Bone marrow (tissue), 2 donors: ENCODE measurements at regions not wholly inside any gene's neighbourhood (a gene's known extent, or its start where the extent isn't known, plus 50 kb on each side); places are given as distances from the start of the nearest gene placed in this dataset.

Experiments used
- DNase-seq, 2 donors: peaks; one replicate each; lab custom pipeline; 2025; lab: John Stamatoyannopoulos, UW

DNA sequence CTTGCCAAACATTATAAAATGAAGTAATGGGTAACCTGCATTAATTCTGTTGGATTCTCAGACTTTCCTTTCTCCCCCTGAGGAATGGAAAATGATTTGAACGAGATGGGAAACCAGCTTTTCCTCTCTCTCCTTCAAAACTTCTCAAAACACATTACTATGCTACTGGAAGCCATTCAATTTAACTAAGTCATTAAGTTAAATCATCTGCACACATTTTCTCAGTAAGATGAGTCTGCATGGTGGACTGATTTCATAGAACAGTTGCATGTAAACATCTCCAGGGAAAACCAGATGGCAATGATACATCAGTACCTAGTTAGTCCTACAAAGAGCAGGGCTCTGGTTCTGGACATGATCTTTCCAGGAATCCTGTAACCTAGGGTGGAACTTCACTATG is 59.9 kb downstream of the BMP4 start:
- no peak for DNase-seq

DNA sequence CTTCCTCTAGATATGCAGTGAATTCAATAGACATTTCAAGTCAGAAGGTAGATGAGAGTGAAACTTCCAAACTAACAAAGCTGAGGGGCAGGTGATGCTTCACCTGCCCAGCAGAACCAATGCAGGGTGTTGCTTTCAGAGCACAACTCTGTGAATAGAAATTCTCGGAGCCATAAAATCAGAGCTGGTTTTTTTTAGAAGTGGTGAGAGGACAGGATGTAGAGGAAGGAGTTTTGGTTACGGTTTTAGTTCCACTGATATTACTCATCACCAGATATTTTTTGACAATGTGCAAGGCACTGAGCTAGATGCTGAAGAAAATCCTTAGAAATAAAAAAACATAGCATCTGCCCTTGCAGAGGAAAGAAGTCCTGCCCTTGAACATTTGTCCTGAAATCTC is 62.2 kb downstream of the BMP4 start:
- DNase-seq, result no peak

DNA sequence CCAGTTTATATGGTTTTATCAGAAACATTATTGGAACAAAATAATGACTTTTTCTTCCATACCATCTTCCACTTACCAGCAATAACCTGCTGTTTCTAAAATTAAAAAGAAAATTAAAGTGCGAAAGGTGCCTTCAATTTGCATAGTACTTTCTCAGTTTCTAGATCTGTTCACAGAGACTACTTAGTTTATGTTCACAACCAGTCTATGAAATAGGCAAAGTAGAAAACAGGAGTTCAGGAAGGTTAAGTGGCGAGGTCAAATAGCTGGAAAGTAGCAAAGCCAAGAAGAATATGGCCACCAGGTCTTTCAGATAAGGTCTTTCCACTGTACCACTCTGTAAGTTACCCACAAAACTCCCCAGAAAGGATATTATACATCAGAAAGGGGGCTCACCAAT is 63.3 kb downstream of the BMP4 start:
- no peak for DNase-seq

DNA sequence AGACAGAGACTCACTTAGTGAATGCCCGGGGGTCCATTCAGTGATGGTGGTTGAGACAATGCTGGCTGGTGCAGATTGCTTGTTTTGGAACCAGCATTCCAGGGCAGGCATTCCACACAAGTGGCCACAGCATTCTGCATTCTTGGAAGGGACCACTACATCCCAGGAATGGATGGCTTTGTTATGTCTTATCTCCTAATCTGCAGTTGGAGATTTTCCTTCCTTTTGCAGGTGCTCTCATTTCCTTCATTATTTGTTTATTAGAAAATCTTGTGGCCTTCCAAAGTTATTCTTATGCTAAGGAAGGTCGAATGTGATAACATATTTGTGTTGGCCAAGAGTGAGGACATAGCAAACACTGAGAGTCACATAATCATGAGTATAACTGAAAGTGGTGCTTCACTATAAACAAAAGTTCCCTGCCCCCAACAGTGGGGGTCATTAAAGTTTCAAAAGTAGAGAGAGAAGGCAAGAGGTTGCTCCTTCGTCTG is 66.0 kb downstream of the BMP4 start:
- no peak for DNase-seq

DNA sequence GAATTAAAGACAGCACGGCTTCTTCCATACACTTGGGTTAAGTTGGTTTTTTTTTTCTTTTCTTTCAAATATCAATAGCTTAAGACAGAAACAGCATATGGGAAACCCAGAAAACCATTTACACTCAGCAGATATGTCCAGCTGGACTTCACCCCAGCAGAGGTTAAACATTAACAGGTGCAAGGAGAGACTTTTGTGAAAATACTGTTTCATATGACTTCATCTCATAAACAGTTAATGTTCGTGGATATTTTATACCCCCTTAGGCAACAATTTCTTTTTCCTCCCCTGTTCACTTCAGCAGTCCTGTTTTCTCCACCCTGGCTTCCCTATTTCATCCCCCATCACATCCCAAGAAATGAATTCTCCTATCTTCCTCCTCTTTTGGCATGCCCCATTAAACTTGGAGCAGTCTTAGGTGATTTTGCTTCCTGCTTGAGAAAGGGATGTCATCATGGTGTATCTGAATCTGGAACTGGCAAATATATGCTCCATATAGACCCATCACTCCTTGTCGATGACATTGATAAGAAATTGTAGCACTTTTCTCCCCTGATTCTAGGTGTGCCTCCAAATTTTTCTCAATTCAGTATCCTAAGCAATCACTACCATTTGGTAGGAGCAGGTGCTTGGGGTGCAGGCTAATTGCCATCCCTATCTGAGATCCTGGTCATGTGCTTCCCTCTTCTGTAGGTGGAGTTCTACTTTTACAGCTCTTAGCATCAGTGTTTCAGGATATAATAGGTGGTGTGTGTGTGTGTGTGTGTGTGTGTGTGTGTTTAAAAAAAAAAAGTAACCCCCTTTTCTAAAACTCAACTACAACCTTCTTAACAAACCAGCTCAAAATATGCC is 67.9 kb downstream of the BMP4 start:
- DNase-seq, result no peak

DNA sequence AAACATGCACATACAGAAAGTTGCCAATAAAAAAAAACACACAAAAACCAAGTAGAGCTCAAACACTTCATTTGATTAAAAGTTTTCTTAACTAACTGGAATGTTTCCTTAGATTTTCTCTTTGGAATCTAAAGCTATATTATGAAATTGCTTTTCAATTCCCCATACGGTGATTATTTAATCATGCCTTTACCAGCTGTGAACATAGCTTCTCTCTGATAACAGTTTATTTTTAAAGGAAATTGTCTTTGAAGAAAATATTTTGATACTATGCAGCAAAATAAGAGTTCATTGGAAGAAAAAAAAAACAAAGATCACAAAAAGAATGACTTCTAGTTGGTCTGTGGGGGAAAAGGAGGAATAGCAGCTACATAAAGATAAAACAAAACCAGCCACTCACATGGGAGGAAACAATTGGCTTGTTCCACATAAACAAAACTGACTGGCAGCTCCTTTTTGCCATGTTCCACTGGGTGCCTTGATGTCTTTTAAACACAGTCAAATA is 71.4 kb downstream of the BMP4 start:
- no peak for DNase-seq

- DNase-seq, result no peak
Measured at GRCh38 chr14:53884601-53885000, 72.0 kb downstream of the BMP4 start.

DNA sequence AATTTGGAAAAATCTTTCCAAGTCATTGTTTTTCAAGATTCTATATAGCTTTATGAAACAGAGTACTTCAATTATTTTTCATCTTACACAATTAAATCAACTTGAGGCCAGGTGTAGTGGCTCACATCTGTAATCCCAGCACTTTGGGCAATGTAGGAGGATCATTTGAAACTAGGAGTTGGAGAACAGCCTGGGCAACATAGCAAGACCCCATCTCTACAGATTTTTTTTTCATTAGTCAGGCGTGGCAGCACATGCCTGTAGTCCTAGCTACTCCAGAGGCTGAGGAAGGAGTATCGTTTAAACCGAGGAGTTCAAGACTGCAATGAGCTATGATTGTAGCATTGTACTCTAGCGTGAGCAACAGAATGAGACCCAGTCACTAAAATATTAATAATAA is 72.9 kb downstream of the BMP4 start:
- DNase-seq, result no peak

GRCh38 chr14:53882684-53883083 is 73.9 kb downstream of the BMP4 start:
- DNase-seq, result no peak

- DNase-seq, result no peak
Measured at GRCh38 chr14:53881921-53882320, 74.7 kb downstream of the BMP4 start.

DNA sequence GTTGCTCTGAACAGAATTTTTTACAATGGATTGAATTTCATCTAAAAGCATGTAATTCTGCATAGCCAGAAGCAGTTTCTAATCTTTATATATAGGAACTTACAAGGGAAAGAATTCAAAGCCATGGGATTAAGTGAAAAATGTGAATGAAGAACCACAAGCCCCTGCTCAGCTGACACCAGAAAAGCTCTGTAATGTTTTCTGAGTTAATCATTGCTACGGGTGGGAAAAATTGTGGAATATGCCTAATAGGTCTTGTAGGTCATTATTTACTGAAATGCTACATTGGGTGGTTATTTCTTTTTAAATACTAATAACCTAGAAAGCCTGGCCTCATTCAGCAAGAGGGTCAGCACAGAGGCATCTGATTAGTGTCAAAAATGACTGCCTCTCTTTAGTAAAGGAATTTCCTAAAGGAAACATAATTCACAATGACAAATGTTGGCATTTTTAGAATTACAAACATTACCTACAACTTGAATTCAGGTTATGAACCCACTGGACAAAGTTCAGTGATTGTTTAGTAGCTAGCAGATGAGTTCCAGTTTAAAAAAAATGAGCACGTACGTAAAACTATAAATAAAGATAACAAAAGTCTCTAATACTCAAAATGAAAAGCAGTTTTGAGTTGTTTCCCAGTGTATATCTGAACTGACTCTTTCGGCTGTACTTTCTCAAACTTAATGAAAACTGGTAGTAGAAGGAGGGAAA is 75.3 kb downstream of the BMP4 start:
- no peak for DNase-seq

DNA sequence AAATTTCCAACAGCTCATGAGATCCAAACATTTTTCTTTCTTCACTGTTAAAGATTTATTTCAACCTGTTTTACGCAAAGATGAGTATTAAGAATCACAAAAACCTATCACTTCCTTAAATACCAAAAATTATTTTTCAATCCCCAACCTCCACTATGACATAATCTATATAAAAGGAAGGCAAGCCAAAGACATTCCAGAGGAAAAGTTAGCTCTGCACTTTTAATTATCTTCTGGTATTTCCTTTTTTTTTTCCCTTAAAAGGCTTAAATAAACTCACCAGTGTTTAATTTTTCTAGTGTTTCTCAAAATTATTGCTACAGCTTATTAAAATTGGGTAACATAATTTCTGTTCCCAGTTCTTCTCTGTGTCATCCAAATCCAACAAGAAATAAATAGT is 75.9 kb downstream of the BMP4 start:
- DNase-seq, result no peak

DNA sequence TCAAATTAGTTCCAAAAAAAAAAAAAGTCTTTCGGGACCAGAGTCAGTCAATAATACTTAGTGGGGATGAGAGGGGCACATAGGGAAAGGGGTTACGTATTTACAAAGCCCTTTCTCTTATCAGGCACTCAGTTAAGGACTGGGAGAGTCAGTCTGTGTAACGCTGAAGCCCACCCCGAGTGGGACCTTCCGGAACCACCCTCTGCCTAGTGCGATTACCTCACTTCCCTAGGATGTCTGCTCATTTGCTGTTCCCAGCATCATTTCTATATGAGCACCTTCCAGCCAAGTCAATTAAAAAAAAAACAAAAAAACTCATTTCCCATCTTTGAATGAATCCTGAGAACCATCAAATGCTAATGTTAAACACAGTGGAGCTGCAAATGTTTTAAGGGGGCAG is 76.9 kb downstream of the BMP4 start:
- DNase-seq, result no peak

DNA sequence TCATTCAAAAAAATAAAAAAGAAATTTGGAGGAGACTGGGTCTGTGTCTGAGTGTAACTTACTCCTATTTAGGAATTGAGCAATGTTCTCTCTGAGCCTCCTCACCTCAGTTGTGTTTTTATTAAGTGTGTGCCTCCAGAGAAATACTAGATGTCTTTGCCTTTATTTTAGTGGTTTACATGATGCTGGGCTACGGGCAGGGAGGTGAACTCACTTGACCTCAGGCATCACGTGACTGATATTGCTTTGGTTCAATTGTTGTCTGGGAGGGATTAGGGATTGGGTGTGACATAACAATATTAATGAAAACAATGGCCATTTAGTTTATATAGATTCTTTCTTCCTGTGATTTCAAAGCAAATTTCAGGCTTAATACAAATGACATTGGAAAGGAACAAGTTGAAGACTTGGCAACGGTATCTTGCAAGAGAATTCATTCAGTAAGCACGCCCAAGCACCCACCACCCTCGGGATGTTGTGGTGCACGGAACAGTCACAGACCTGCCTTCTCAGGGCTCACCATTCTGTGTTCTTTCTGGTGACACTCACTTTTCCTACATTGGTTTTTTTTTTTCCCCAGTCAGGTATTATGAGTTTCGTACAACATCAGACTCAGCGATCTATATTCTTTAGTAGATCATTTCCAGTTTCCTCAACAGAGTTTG is 77.5 kb downstream of the BMP4 start:
- no peak for DNase-seq

GRCh38 chr14:53875324-53875897 is 81.2 kb downstream of the BMP4 start:
- no peak for DNase-seq

DNA sequence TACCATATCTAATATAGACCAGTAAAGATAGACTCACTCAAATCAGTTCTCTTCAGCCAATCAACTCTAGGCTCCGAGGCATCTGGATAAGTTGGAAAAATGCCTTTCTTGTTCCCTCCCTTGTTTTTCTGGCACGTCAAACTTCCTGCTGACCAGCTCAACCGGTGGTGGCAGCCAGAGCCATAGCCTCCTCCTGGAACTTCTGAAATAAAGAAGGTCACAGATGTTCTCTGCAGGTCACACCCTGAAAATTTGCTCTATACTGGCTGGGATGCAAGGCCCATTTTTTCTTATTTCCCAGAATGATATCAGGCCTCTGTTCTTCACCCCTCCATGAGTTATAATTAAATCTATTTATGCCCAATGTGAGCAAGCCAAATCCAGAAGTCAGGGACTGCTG is 81.9 kb downstream of the BMP4 start:
- no peak for DNase-seq

GRCh38 chr14:53872681-53873089 is 83.9 kb downstream of the BMP4 start:
- DNase-seq, result no peak

DNA sequence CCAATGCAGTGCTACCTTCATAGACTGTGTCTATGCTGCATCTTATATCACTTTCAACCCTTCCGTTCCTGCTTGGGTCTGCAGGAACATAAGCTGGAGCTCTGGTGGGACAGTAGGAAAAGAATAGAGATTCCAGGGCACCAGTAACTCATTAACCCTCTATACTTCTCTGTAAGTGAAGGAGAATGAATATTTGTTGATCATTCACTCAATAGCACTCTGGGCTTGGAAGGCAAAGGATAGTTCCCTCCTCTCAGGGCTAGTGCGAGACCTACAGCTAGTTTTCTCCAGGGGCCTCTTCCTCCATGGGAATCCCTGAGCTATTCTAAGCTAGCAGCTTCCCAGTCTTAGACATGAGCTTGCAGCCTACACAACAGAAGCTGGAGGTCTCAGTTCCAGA is 84.7 kb downstream of the BMP4 start:
- no peak for DNase-seq

GRCh38 chr14:53871011-53871410 is 85.6 kb downstream of the BMP4 start:
- no peak for DNase-seq

- no peak for DNase-seq
Measured at GRCh38 chr14:53865711-53866110, 90.9 kb downstream of the BMP4 start.

DNA sequence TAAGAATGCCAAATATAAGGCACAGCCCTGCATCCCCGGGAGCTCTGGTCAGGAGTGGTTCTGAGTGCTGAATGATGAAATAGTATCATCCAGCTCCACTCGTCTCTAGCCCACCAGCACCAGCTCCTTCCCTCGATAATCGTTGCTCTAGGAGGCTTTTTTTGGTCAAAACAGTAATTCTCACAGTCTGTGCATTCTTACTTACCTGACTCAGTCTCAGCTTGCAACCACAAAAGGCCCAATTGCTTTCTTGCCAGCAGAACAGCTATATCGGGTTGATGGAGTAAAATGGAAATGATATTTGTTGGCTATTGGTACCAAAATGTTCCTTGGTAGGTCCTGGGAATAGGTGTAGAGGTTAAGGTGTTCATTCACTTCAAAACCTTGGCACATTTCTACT is 94.8 kb downstream of the BMP4 start:
- DNase-seq, result no peak

DNA sequence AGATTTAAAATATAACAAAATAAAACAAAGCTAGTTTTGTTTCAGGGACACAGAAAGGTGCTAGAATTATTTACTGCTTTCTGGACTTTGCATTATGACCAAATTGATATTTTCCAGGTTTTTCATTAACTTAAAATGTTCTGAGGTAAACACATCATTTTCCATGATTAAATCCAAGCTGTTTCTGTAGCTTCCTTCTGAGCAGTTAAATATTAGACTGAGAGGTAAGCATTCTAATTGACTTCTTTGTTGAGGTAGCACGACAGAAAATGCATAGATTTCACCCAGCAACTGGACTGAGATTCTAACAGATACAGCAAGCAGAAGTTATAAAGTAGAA is 98.3 kb downstream of the BMP4 start:
- DNase-seq, result no peak
